HG03432 (cell line): ENCODE measurements at regions not wholly inside any gene's neighbourhood (a gene's known extent, or its start where the extent isn't known, plus 50 kb on each side); places are given as distances from the start of the nearest gene placed in this dataset.
"Not testable (repeated sequence)": the region's sequence is repeated elsewhere in the genome, so short reads cannot be mapped to it uniquely, and the experiment has no call there.

Experiments
- ATAC-seq: cut with Tn5 transposase; IDR thresholded peaks from one replicate; pipeline ENCODE4 v1.9.1; 2021; ENCODE audit warnings: mild to moderate bottlenecking, moderate library complexity; ENCODE audit not compliant: unreplicated experiment

GRCh38 chr10:22086730-22087401 lies 83.3 kb upstream of the DNAJC1 start:
- no peak for ATAC-seq

GRCh38 chr10:22079921-22080320 lies 76.4 kb upstream of the DNAJC1 start:
- ATAC-seq, result not testable (repeated sequence)

- no peak for ATAC-seq
Observed at GRCh38 chr10:22071332-22071731, 67.8 kb upstream of the DNAJC1 start.

- ATAC-seq, result no peak
Observed at GRCh38 chr10:22067091-22067490, 63.6 kb upstream of the DNAJC1 start.

GRCh38 chr10:22060984-22061383 lies 57.5 kb upstream of the DNAJC1 start:
- ATAC-seq, result not testable (repeated sequence)

- ATAC-seq, result no peak
Observed at GRCh38 chr10:22058201-22058600, 54.7 kb upstream of the DNAJC1 start.

GRCh38 chr10:22054961-22055360 lies 51.4 kb upstream of the DNAJC1 start:
- ATAC-seq, result no peak
